ENCODE measurements at regions not wholly inside any gene's neighbourhood (a gene's known extent, or its start where the extent isn't known, plus 50 kb on each side); places are given as distances from the start of the nearest gene placed in this dataset.

- TF ChIP-seq POLR2A (IDR thresholded peaks at IDR 0.05; ENCODE audit: low read length) (no peak), GATA1 (IDR thresholded peaks at IDR 0.05; ENCODE audit: low read depth, low read length) (no peak)
Measured at GRCh38 chrX:35733879-35734278, 64.3 kb upstream of the MAGEB16 start.

All from erythroblast (primary cell).